SK-N-SH treated with all-trans-retinoic acid at 6 μM for 48 hours (cell line): ENCODE measurements at regions not wholly inside any gene's neighbourhood (a gene's known extent, or its start where the extent isn't known, plus 50 kb on each side); places are given as distances from the start of the nearest gene placed in this dataset.

Experiments
- BACH2 ChIP-seq: fragments of 250-450 bp; sonication (Bioruptor Pico); IDR thresholded peaks from 2 replicates; pipeline ENCODE4 v1.9.0; 2021; ENCODE audit warnings: mild to moderate bottlenecking, borderline replicate concordance
- CREB5 ChIP-seq: fragments of 250-450 bp; sonication (Bioruptor Pico); IDR thresholded peaks from 2 replicates; pipeline ENCODE4 v1.5.1; 2020; ENCODE audit warnings: low read depth, mild to moderate bottlenecking, moderate library complexity
- OSR1 ChIP-seq: fragments of 250-450 bp; sonication (Bioruptor Pico); IDR thresholded peaks from 2 replicates; pipeline ENCODE4 v1.8.0; 2022; ENCODE audit warnings: moderate library complexity, mild to moderate bottlenecking, inconsistent platforms
- PATZ1 ChIP-seq: fragments of 250-450 bp; sonication (Bioruptor Pico); IDR thresholded peaks from 2 replicates; pipeline ENCODE4 v1.8.0; 2020; ENCODE audit warnings: mild to moderate bottlenecking, moderate library complexity, borderline replicate concordance
- POU6F1 ChIP-seq: fragments of 250-450 bp; sonication (Bioruptor Pico); IDR thresholded peaks from 2 replicates; pipeline ENCODE4 v1.8.0; 2021; ENCODE audit warnings: low read depth, mild to moderate bottlenecking, moderate library complexity, borderline replicate concordance
- RARB ChIP-seq: fragments of 250-450 bp; sonication (Bioruptor Pico); IDR thresholded peaks from 2 replicates; pipeline ENCODE4 v1.8.0; 2021; ENCODE audit warnings: mild to moderate bottlenecking, moderate library complexity
- SNAI2 ChIP-seq: fragments of 250-450 bp; sonication (Bioruptor Pico); IDR thresholded peaks from 2 replicates; pipeline ENCODE4 v1.5.0; 2020; ENCODE audit warnings: mild to moderate bottlenecking, moderate library complexity
- TOX ChIP-seq: fragments of 250-450 bp; sonication (Bioruptor Pico); IDR thresholded peaks from 2 replicates; pipeline ENCODE4 v1.8.0; 2021; ENCODE audit warnings: mild to moderate bottlenecking, moderate library complexity, borderline replicate concordance
- TSHZ2 ChIP-seq: fragments of 250-450 bp; sonication (Bioruptor Pico); IDR thresholded peaks from 2 replicates; pipeline ENCODE4 v1.5.0; 2020; ENCODE audit warnings: mild to moderate bottlenecking, moderate library complexity
- ZFP3 ChIP-seq: fragments of 250-450 bp; sonication (Bioruptor Pico); IDR thresholded peaks from 2 replicates; pipeline ENCODE4 v1.5.0; 2020; ENCODE audit warnings: mild to moderate bottlenecking, moderate library complexity
- ZFP30 ChIP-seq: fragments of 450-650 bp; formaldehyde crosslinking; IDR thresholded peaks from 2 replicates; pipeline ENCODE4 v1.5.0; 2022; ENCODE audit warnings: mild to moderate bottlenecking, moderate library complexity
- ZNF70 ChIP-seq: fragments of 450-650 bp; formaldehyde crosslinking; IDR thresholded peaks from 2 replicates; pipeline ENCODE4 v1.5.0; 2020; ENCODE audit warnings: mild to moderate bottlenecking, moderate library complexity
- ZNF8 ChIP-seq: fragments of 450-650 bp; formaldehyde crosslinking; IDR thresholded peaks from 2 replicates; pipeline ENCODE4 v1.5.0; 2020; ENCODE audit warnings: mild to moderate bottlenecking, moderate library complexity

GRCh38 chr4:162767083-162767482 lies 399.6 kb downstream of the NAF1 start:
- TF ChIP-seq ZFP3: no peak
- TF ChIP-seq CREB5 (CRISPR knock-in tag): no peak
- no peak for TF ChIP-seq OSR1
- no peak for TF ChIP-seq ZFP30 (CRISPR knock-in tag)
- TF ChIP-seq RARB (CRISPR knock-in tag): no peak
- no peak for TF ChIP-seq TOX (CRISPR knock-in tag)
- no peak for TF ChIP-seq ZNF8
- TF ChIP-seq PATZ1 (CRISPR knock-in tag): no peak
- no peak for TF ChIP-seq ZNF70 (CRISPR knock-in tag)
- TF ChIP-seq TSHZ2 (CRISPR knock-in tag): no peak
- no peak for TF ChIP-seq SNAI2 (CRISPR knock-in tag)
- TF ChIP-seq BACH2: no peak
- TF ChIP-seq POU6F1 (CRISPR knock-in tag): no peak
